Heart left ventricle (tissue), 16 donors: ENCODE measurements at regions not wholly inside any gene's neighbourhood (a gene's known extent, or its start where the extent isn't known, plus 50 kb on each side); places are given as distances from the start of the nearest gene placed in this dataset.

ENCODE experiments used
- ATAC-seq, 4 donors: fragments of 200-7000 bp; cut with Tn5 transposase; one replicate each; pipeline ENCODE4 v1.9.1; 2020 to 2022; ENCODE audit warnings: moderate library complexity in 4 of 4, mild to moderate bottlenecking in 3 of 4, moderate number of reproducible peaks in 1 of 4
- DNase-seq, 5 donors: peaks; one replicate each; pipeline ENCODE4 v3.0.0-alpha.2; 2020
- H3K27ac ChIP-seq, 12 donors: fragments of 200-600 bp; sonication (generic) in 4 of 12; one replicate each; pipeline versions ENCODE4 v1.5.0 to v1.8.0; 2016 to 2022; ENCODE audit warnings: mild to moderate bottlenecking in 2 of 12
- H3K27me3 ChIP-seq, 9 donors: fragments of 200-600 bp; sonication (generic) in 2 of 9; one replicate each; pipeline versions ENCODE4 v1.5.1 to v1.8.0; 2016 to 2022; ENCODE audit warnings: mild to moderate bottlenecking in 3 of 9
- H3K36me3 ChIP-seq, 9 donors: fragments of 200-600 bp; sonication (generic) in 2 of 9; one replicate each; pipeline versions ENCODE4 v1.5.0 to v1.8.0; 2018 to 2022; ENCODE audit warnings: mild to moderate bottlenecking in 2 of 9
- H3K4me1 ChIP-seq, 12 donors: fragments of 200-600 bp; sonication (generic) in 4 of 12; one replicate each; pipeline versions ENCODE4 v1.5.0 to v1.8.0; 2016 to 2022; ENCODE audit warnings: mild to moderate bottlenecking in 3 of 12
- H3K4me3 ChIP-seq, 12 donors: fragments of 200-600 bp; sonication (generic) in 4 of 12; one replicate each; pipeline versions ENCODE4 v1.5.0 to v1.8.0; 2017 to 2022; ENCODE audit warnings: mild to moderate bottlenecking in 9 of 12, moderate library complexity in 4 of 12
- H3K9me3 ChIP-seq, 12 donors: fragments of 200-600 bp; sonication (generic) in 4 of 12; one replicate each; pipeline versions ENCODE4 v1.5.0 to v1.8.0; 2016 to 2022; ENCODE audit warnings: mild to moderate bottlenecking in 1 of 12
- POLR2A ChIP-seq, 2 donors: fragments of 450-650 bp; IDR thresholded peaks; one replicate each; pipeline ENCODE4 v1.6.1; 2017; ENCODE audit warnings: antibody characterized with exemption in 2 of 2, mild to moderate bottlenecking in 2 of 2, moderate library complexity in 2 of 2
- WGBS, 4 donors: extraction: QIAGEN DNeasy Blood & Tissue Kit in 2 of 4; methylation state at CpG; one replicate each; pipeline versions ENCODE4 v1.1.5 to v1.1.7; 2013 to 2018; 5-methylcytosine and 5-hydroxymethylcytosine counted together
- intact Hi-C, 10 donors: fragments of 100-400 bp; cut with DNase I; formaldehyde crosslinking; loops; one replicate each; pipeline versions ENCODE4 v1.11.1 to v1.14.2; 2022
- TF ChIP-seq, protein P1 (sequence below), 12 donors: fragments of 200-600 bp; sonication (generic) in 4 of 12; IDR thresholded peaks; one replicate each; pipeline versions ENCODE4 v1.5.0 to v1.8.0; 2018 to 2022; ENCODE audit warnings: antibody characterized with exemption in 12 of 12, mild to moderate bottlenecking in 5 of 12
- donor health status: ischemic (EF 13 %, LVEDD 7.1; RV severe dilation, severe dysfunction).
- donor health status: healthy with polysubstance abuse.
- donor health status: DM: no; HTN: yes; CAD: no.
- donor health status: DM: no; HTN: no; CAD: no.
- donor health status: ischemic (EF 25% LVEDD 6.9; RV normal size, moderate dysfunction).
- donor health status: ischemic (EF 25% LVEDD 5.7; RV mildly dilated, moderate dysfunction).
- donor health status: healthy.
- donor health status: DM: yes; HTN: yes; CAD: no.
- donor health status: ischemic (EF 35%, LVEDD 5.7; RV mildly dilated, moderate dysfunction).
- donor health status: nonischemic (EF 11% LVEDD 7.7; RV severe dilation, severe dysfunction).
- donor health status: DM: yes; HTN: yes; CAD: no.
- donor health status: PGD.
- donor health status: ischemic (EF 29% LVEDD 5.4; RV normal size, mild dysfunction).
- donor health status: nonischemic (EF 23%, LVEDD 6.1; RV moderate dilation, normal function).

DNA sequence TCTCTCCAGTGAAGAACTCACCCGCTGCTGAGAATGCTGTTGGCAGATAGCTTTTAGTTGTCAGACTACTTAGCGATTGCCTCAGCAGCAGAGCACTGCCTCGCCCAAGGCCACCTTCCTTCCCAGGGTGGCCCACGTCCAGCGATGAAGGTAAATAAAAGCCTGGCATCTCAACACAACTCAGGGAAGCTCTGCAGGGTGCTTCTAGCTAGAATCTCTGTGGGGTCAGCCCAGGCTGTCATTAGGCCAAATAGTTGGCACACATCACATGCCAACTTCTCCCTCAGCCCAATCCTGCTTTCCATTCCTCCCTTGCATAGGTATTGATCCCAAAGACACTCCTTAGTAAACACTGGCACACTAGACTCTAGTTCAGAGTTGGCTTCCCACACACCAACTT is 368.1 kb upstream of the TMTC1 start:
- no peak overlapping the region for H3K4me3 ChIP-seq
- 66 to 70% (median 68%) methylated on average over 5 of the region's 5 CpGs for whole genome bisulfite sequencing, 4 donors
- no peaks in the 10 kb centered on the region for H3K4me1 ChIP-seq
- no peaks in the 10 kb centered on the region for H3K36me3 ChIP-seq
- no peak for DNase-seq
- no peak overlapping the region for H3K27ac ChIP-seq
- no peaks in the 10 kb centered on the region for H3K27me3 ChIP-seq
- H3K9me3 ChIP-seq, result peaks cover 0 to 20% (median 0%) of the 10 kb centered on the region in 12 donors
- intact Hi-C loops, result no loop called here
- ATAC-seq, result no peak
- TF ChIP-seq, protein P1, sequence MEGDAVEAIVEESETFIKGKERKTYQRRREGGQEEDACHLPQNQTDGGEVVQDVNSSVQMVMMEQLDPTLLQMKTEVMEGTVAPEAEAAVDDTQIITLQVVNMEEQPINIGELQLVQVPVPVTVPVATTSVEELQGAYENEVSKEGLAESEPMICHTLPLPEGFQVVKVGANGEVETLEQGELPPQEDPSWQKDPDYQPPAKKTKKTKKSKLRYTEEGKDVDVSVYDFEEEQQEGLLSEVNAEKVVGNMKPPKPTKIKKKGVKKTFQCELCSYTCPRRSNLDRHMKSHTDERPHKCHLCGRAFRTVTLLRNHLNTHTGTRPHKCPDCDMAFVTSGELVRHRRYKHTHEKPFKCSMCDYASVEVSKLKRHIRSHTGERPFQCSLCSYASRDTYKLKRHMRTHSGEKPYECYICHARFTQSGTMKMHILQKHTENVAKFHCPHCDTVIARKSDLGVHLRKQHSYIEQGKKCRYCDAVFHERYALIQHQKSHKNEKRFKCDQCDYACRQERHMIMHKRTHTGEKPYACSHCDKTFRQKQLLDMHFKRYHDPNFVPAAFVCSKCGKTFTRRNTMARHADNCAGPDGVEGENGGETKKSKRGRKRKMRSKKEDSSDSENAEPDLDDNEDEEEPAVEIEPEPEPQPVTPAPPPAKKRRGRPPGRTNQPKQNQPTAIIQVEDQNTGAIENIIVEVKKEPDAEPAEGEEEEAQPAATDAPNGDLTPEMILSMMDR (IDR thresholded peaks at IDR 0.05), result no peak
- TF ChIP-seq POLR2A (IDR thresholded peaks at IDR 0.05), result no peak

DNA sequence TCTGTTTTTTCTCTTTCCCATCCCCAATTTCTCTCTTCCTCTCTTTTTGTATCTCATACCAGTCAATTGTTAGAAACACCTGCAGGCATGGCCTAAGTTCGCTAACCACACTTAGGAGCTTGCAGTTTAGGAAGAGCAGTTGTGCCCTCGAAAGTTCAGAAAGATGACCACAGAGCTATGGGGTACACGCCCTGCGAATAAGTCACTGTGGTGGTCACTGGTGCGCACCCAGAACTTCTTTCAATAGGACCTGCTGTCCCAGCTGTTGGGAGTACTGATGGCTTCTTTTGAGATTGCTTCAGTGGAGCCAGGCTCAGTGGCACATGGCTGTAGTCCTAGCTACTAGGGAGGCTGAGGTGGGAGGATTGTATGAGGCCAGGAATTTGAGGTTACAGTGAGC is 362.8 kb upstream of the TMTC1 start:
- TF ChIP-seq, protein P1 (IDR thresholded peaks at IDR 0.05), result no peak
- TF ChIP-seq POLR2A (IDR thresholded peaks at IDR 0.05), result no peak
- H3K4me1 ChIP-seq, result no peaks in the 10 kb centered on the region
- no peaks in the 10 kb centered on the region for H3K36me3 ChIP-seq
- no peaks in the 10 kb centered on the region for H3K27me3 ChIP-seq
- no peak overlapping the region for H3K4me3 ChIP-seq
- intact Hi-C loops, result no loop called here
- H3K9me3 ChIP-seq, result no peaks in the 10 kb centered on the region
- DNase-seq (no peak), ATAC-seq (no peak)
- WGBS, 4 donors, result 75 to 88% (median 82%) methylated on average over 5 of the region's 5 CpGs
- no peak overlapping the region for H3K27ac ChIP-seq

DNA sequence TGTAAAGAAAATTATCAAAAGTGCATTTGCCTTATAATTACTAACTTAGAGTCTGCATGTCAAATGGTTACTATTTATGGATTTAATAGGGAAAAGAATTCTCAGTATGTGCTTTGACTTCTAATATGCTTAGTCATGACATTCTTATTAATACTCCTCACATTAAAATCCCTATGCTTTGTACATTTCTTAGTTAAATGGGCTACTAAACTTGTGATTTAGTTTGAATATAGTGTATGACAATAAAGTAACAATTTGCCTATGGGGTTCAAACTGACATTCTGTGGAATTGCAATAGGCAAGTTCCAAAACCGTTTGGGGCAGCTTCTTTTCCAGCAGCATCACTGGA is 361.9 kb upstream of the TMTC1 start:
- DNase-seq (no peak), ATAC-seq (no peak)
- H3K27ac ChIP-seq, result no peak overlapping the region
- H3K9me3 ChIP-seq, result no peaks in the 10 kb centered on the region
- intact Hi-C loops, result no loop called here
- 56 to 82% (median 63%) methylated on average over 1 of the region's 1 CpG for WGBS, 4 donors
- H3K27me3 ChIP-seq, result no peaks in the 10 kb centered on the region
- H3K4me1 ChIP-seq, result no peaks in the 10 kb centered on the region
- TF ChIP-seq, protein P1 (IDR thresholded peaks at IDR 0.05), result no peak
- TF ChIP-seq POLR2A (IDR thresholded peaks at IDR 0.05), result no peak
- no peak overlapping the region for H3K4me3 ChIP-seq
- H3K36me3 ChIP-seq, result no peaks in the 10 kb centered on the region

DNA sequence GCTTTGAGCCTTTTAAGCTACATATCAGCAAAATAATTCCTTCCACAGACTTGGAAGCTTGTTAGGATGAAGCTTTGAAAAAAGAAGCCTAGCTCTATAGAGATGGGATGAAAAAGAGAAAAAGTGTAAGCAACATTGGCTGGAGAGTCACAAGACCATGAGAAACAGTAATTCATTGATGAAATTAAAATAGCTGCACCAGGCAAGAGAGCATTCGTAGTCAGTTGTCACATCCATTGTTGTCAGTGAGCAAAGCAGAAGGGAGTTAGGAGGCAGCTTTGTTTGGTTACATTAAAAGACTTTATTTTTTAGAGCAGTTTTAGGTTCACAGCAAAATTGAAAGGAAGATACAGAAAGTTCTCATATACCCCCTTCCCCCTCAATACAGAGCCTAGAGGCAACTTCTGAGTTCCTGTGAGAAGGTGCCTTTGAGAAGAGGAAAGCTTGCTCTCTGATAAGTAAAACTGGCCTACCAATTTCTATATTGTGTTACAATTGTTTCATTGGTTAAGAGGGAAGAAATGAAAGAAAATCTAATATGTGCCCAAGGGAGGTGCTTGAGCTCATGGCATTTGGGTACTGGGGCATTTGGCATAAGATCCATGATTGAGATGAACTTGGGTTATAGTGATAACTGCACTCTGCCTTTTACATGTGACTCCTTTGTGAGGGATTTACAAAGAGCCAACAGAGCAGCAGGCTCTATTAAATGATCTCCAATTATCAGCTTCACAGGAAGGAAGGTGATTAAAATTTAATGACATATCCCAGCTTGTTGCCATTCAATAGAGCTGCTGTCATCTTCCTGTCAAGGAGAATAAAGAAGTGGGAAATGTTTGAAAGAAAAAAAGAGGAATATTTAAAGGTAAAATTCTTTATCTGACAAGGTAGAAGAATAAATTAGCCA is 361.3 kb upstream of the TMTC1 start:
- Histone ChIP-seq H3K9me3 (peaks cover 0 to 2% (median 0%) of the 10 kb centered on the region in 12 donors), H3K4me3 (no peak overlapping the region), H3K27me3 (no peaks in the 10 kb centered on the region), H3K36me3 (no peaks in the 10 kb centered on the region), H3K27ac (no peak overlapping the region), H3K4me1 (no peaks in the 10 kb centered on the region)
- intact Hi-C loops, result no loop called here
- no peak for TF ChIP-seq POLR2A (IDR thresholded peaks at IDR 0.05)
- TF ChIP-seq, protein P1 (IDR thresholded peaks at IDR 0.05), result no peak
- ATAC-seq (no peak), DNase-seq (no peak)
- WGBS, 4 donors, result 75 to 92% (median 92%) methylated on average over 1 of the region's 1 CpG
